K562 (cell line): ENCODE measurements at regions not wholly inside any gene's neighbourhood (a gene's known extent, or its start where the extent isn't known, plus 50 kb on each side); places are given as distances from the start of the nearest gene placed in this dataset.
"Not testable (repeated sequence)": the region's sequence is repeated elsewhere in the genome, so short reads cannot be mapped to it uniquely, and the experiment has no call there.

ENCODE experiments used
- ATAC-seq: fragments of 200-7000 bp; cut with Tn5 transposase; 3 replicates; pipeline ENCODE4 v1.9.1; 2020; ENCODE audit warnings: moderate library complexity
- BruUV-seq: library from RNA; stranded (reverse); fragments of 400-500 nt; replicated peaks from 2 replicates; lab custom pipeline; 2021; lab: Mats Ljungman, UMichigan
- CTCF ChIA-PET: fragments of 300-600 bp; formaldehyde crosslinking; extraction: SDS; loops from one replicate; lab custom pipeline; 2021; ENCODE audit warnings: low intra/inter-chr PET ratio; lab: Yijun Ruan, JAX
- POLR2A ChIA-PET: fragments of 300-600, 350-650 bp; sonication (Branson Sonifier 250); formaldehyde crosslinking; extraction: SDS; loops from one replicate; lab custom pipeline; 2021; ENCODE audit warnings: antibody characterized with exemption, inconsistent platforms; lab: Yijun Ruan, JAX
- DNase-seq, 4 experiments: peaks; one replicate each; pipeline versions ENCODE4 v3.0.0 to v3.0.0-alpha.2; 2011 to 2018; ENCODE audit warnings: low spot score in 3 of 4, mixed read lengths in 3 of 4; ENCODE audit errors: extremely low read depth in 1 of 4
- FAIRE-seq: peaks from 2 replicates; lab custom pipeline; 2011; peaks lifted over from hg19 to GRCh38; lab: Jason Lieb, UNC
- H2AFZ ChIP-seq: 2 replicates; pipeline ENCODE4 v1.6.0; 2011; ENCODE audit warnings: low read depth, low read length, control low read depth, inconsistent platforms
- H3K27ac ChIP-seq: fragments of 200-600 bp; 3 replicates; pipeline ENCODE4 v1.8.0; 2011; ENCODE audit warnings: low read depth, mild to moderate bottlenecking, control low read depth, inconsistent platforms, low read length, moderate library complexity, mixed read lengths; ENCODE audit errors: extremely low read depth
- H3K27me3 ChIP-seq, 2 experiments: fragments of 300-600 bp in 1 of 2; 2 replicates in 1 of 2; 3 replicates in 1 of 2; pipeline versions ENCODE4 v1.6.0 to v1.8.0; 2011; ENCODE audit warnings: inconsistent platforms in 2 of 2, low read length in 2 of 2, mild to moderate bottlenecking in 1 of 2, mixed read lengths in 1 of 2, moderate library complexity in 1 of 2; ENCODE audit not compliant: control insufficient read depth in 2 of 2, insufficient read depth in 2 of 2
- H3K36me3 ChIP-seq: fragments of 300-600 bp; 3 replicates; pipeline ENCODE4 v1.8.0; 2011; ENCODE audit warnings: mild to moderate bottlenecking, low read length, inconsistent platforms; ENCODE audit not compliant: control insufficient read depth, insufficient read depth
- H3K4me1 ChIP-seq, 2 experiments: fragments of 200-600 bp in 1 of 2; replicated peaks in 1 of 2; 2 replicates in 1 of 2; 3 replicates in 1 of 2; pipeline versions ENCODE4 v1.5.1 to v1.8.0; 2011; ENCODE audit warnings: inconsistent platforms in 2 of 2, low read length in 2 of 2, mild to moderate bottlenecking in 1 of 2, mixed read lengths in 1 of 2, moderate library complexity in 1 of 2; ENCODE audit not compliant: control insufficient read depth in 2 of 2, insufficient read depth in 2 of 2
- H3K4me2 ChIP-seq: 2 replicates; pipeline ENCODE4 v1.6.1; 2011; ENCODE audit warnings: low read length, control low read depth, inconsistent platforms, mixed read lengths; ENCODE audit not compliant: insufficient read depth
- H3K4me3 ChIP-seq: fragments of 200-600 bp; sonication (generic), shearing (Covaris generic); 2 replicates; pipeline ENCODE4 v1.5.1; 2016; ENCODE audit warnings: control low read depth, inconsistent platforms
- H3K79me2 ChIP-seq: fragments of 200-600 bp; 3 replicates; pipeline ENCODE4 v1.8.0; 2011; ENCODE audit warnings: low read length, inconsistent platforms; ENCODE audit not compliant: control insufficient read depth, insufficient read depth
- H3K9ac ChIP-seq, 2 experiments: 2 replicates each; pipeline versions ENCODE4 v1.6.0 to v1.6.1; 2011; ENCODE audit warnings: low read depth in 2 of 2, low read length in 2 of 2, control low read depth in 1 of 2, inconsistent platforms in 1 of 2, mild to moderate bottlenecking in 1 of 2, mixed read lengths in 1 of 2; ENCODE audit not compliant: insufficient read depth in 1 of 2
- H3K9me1 ChIP-seq: one replicate; pipeline ENCODE4 v1.6.0; 2011; ENCODE audit warnings: inconsistent platforms, mild to moderate bottlenecking, low read length, moderate library complexity; ENCODE audit not compliant: control insufficient read depth, insufficient read depth
- H3K9me3 ChIP-seq: replicated peaks from 2 replicates; pipeline ENCODE4 v1.5.1; 2011; ENCODE audit warnings: low read depth, low read length, inconsistent platforms; ENCODE audit not compliant: control insufficient read depth, insufficient read depth
- H4K20me1 ChIP-seq: replicated peaks from 2 replicates; pipeline ENCODE4 v1.6.1; 2011; ENCODE audit warnings: low read length, inconsistent platforms, mixed read lengths; ENCODE audit not compliant: control insufficient read depth, insufficient read depth
- HIVEP1 ChIP-seq: fragments of 250-450 bp; sonication (Bioruptor Pico); IDR thresholded peaks from 2 replicates; pipeline ENCODE4 v1.4.0; 2020; ENCODE audit warnings: mild to moderate bottlenecking
- MEF2A ChIP-seq: IDR thresholded peaks from 2 replicates; pipeline ENCODE4 v1.6.1; 2011; ENCODE audit warnings: low read depth, mild to moderate bottlenecking, low read length, moderate library complexity; ENCODE audit not compliant: control insufficient read depth
- TCF7 ChIP-seq: sonication (generic); IDR thresholded peaks from 2 replicates; pipeline ENCODE4 v1.6.1; 2016; ENCODE audit warnings: antibody characterized with exemption, borderline replicate concordance
- ZNF41 ChIP-seq: fragments of 250-450 bp; sonication (Bioruptor Pico); conservative IDR thresholded peaks from 2 replicates; pipeline ENCODE4 v1.4.0; 2020; ENCODE audit warnings: mild to moderate bottlenecking
- WGBS: fragments of 100-300 bp; shearing (Covaris generic); methylation state at CpG from one replicate; pipeline ENCODE4 v1.1.6; 2016; ENCODE audit warnings: low coverage, mixed read lengths; ENCODE audit not compliant: insufficient coverage; ENCODE audit errors: missing lambda C conversion rate; 5-methylcytosine and 5-hydroxymethylcytosine counted together
- in situ Hi-C: fragments of 300-500 bp; cut with MboI; formaldehyde crosslinking; loops from 4 replicates; pipeline ENCODE4 v1.15.0; 2018; ENCODE audit warnings: inconsistent platforms, mixed read lengths
- intact Hi-C: fragments of 100-400 bp; cut with micrococcal nuclease; formaldehyde crosslinking; loops from 2 replicates; pipeline ENCODE4 v1.14.2; 2022

DNA sequence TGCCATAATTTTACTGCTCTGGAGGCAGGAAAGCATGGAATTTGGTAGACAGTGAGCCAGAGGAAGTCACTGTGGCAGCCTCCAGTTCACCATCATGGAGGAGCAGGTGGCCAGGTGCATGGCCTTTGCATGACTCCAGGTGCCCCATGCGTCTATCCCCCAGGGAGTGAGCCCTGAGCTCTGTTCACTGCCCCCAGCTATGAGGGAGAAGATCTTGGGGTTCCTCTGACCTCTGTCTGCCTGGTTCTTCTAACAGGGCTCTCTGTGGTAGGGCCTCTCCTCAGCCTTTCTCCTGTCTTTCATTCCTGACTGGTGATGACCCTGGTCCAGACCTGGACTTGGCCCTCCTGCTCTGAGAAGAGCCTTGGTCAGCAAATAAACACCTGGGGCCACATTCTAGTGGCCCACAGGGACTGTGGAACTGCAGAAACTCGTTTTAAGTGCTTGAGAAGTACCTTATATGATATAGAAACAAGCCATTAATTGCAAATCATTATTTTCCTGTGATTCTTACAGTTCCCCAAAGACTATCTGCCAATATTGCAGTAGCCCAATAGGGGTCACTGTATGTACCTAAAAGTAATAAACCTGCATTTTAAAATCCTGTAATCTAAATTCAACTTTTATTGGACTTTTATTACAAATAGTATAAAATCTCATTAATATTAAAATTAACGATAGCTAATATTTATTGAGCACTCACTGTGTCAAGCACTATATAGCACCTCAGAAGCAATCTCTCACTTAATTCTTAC, 120.0 kb upstream of the SYT13 start (continued):
- TF ChIP-seq TCF7 (no peak), MEF2A (no peak), ZNF41 (CRISPR knock-in tag) (no peak), HIVEP1 (CRISPR knock-in tag) (no peak)
- TF ChIP-seq, all 486 proteins: peak for 3

- ATAC-seq, CTCF ChIA-PET, BruUV-seq, H3K4me3 ChIP-seq, POLR2A ChIA-PET, H2AFZ ChIP-seq, H3K9me3 ChIP-seq, FAIRE-seq, H3K9ac ChIP-seq, DNase-seq, H3K79me2 ChIP-seq, H3K27ac ChIP-seq, H3K4me1 ChIP-seq, intact Hi-C loops, H3K36me3 ChIP-seq, H4K20me1 ChIP-seq, in situ Hi-C loops, H3K9me1 ChIP-seq, H3K4me2 ChIP-seq: not testable (repeated sequence)
- H3K27me3 ChIP-seq = peaks cover 0 to 23% of the 10 kb centered on the region in 2 experiments; a peak in 2 of 5 replicates
- whole genome bisulfite sequencing = 0% methylated on average over 1 of the region's 1 CpG
Measured at GRCh38 chr11:45403521-45403920, 117.4 kb upstream of the SYT13 start.
